HUES6 (cell line): ENCODE measurements at regions not wholly inside any gene's neighbourhood (a gene's known extent, or its start where the extent isn't known, plus 50 kb on each side); places are given as distances from the start of the nearest gene placed in this dataset.

Experiments
- H3K27ac ChIP-seq: 2 replicates; pipeline ENCODE4 v1.7.0; 2013; ENCODE audit warnings: low read depth, mild to moderate bottlenecking, low read length, inconsistent platforms
- H3K27me3 ChIP-seq: 2 replicates; pipeline ENCODE4 v1.6.1; 2013; ENCODE audit warnings: low read length; ENCODE audit not compliant: control insufficient read depth, insufficient read depth
- H3K36me3 ChIP-seq: 2 replicates; pipeline ENCODE4 v1.6.1; 2013; ENCODE audit warnings: low read length; ENCODE audit not compliant: control insufficient read depth, insufficient read depth
- H3K4me1 ChIP-seq: 2 replicates; pipeline ENCODE4 v1.6.1; 2013; ENCODE audit warnings: low read length; ENCODE audit not compliant: control insufficient read depth, insufficient read depth
- H3K4me3 ChIP-seq: 2 replicates; pipeline ENCODE4 v1.5.1; 2013; ENCODE audit warnings: low read depth, low read length
- H3K9ac ChIP-seq: one replicate; pipeline ENCODE4 v1.6.1; 2013; ENCODE audit warnings: mild to moderate bottlenecking, low read length
- H3K9me3 ChIP-seq: 2 replicates; pipeline ENCODE4 v1.6.1; 2013; ENCODE audit warnings: low read depth, low read length; ENCODE audit not compliant: control insufficient read depth, insufficient read depth

- Histone ChIP-seq H3K9ac (no peak overlapping the region), H3K27ac (no peak overlapping the region), H3K36me3 (no peaks in the 10 kb centered on the region), H3K9me3 (no peaks in the 10 kb centered on the region), H3K4me3 (no peak overlapping the region), H3K4me1 (no peaks in the 10 kb centered on the region), H3K27me3 (no peaks in the 10 kb centered on the region)
Observed at GRCh38 chr10:120111628-120112027, 219.1 kb downstream of the SEC23IP start.

GRCh38 chr10:120112809-120113208, 220.3 kb downstream of the SEC23IP start:
- Histone ChIP-seq H3K9me3 (no peaks in the 10 kb centered on the region), H3K4me3 (no peak overlapping the region), H3K27ac (no peak overlapping the region), H3K9ac (no peak overlapping the region), H3K4me1 (no peaks in the 10 kb centered on the region), H3K27me3 (no peaks in the 10 kb centered on the region), H3K36me3 (no peaks in the 10 kb centered on the region)

- Histone ChIP-seq H3K27me3 (no peaks in the 10 kb centered on the region), H3K27ac (no peak overlapping the region), H3K9ac (no peak overlapping the region), H3K4me1 (no peaks in the 10 kb centered on the region), H3K4me3 (no peak overlapping the region), H3K9me3 (no peaks in the 10 kb centered on the region), H3K36me3 (no peaks in the 10 kb centered on the region)
Observed at GRCh38 chr10:120115959-120116358, 223.4 kb downstream of the SEC23IP start.

- peaks cover under 1% of the 10 kb centered on the region; the same call in 1 of the 2 replicates for H3K4me1 ChIP-seq
- no peak overlapping the region for H3K27ac ChIP-seq
Observed at GRCh38 chr10:120121768-120122167, 229.2 kb downstream of the SEC23IP start.

GRCh38 chr10:120131183-120131582, 238.7 kb downstream of the SEC23IP start:
- no peak overlapping the region for H3K27ac ChIP-seq
- no peaks in the 10 kb centered on the region for H3K36me3 ChIP-seq
- peaks cover 14% of the 10 kb centered on the region for H3K4me1 ChIP-seq
- no peak overlapping the region for H3K4me3 ChIP-seq
- no peaks in the 10 kb centered on the region for H3K27me3 ChIP-seq
- H3K9me3 ChIP-seq: no peaks in the 10 kb centered on the region
- H3K9ac ChIP-seq: no peak overlapping the region

More at GRCh38 chr10:120121768-120122167, 229.2 kb downstream of the SEC23IP start:
- Histone ChIP-seq H3K9me3 (no peaks in the 10 kb centered on the region), H3K4me3 (no peak overlapping the region), H3K9ac (no peak overlapping the region), H3K27me3 (no peaks in the 10 kb centered on the region), H3K36me3 (no peaks in the 10 kb centered on the region)

GRCh38 chr10:120132811-120133210, 240.3 kb downstream of the SEC23IP start:
- no peak overlapping the region for H3K9ac ChIP-seq
- no peak overlapping the region for H3K4me3 ChIP-seq
- no peak overlapping the region for H3K27ac ChIP-seq
- no peaks in the 10 kb centered on the region for H3K36me3 ChIP-seq
- no peaks in the 10 kb centered on the region for H3K27me3 ChIP-seq
- H3K9me3 ChIP-seq: no peaks in the 10 kb centered on the region
- peaks cover 4% of the 10 kb centered on the region for H3K4me1 ChIP-seq

- no peaks in the 10 kb centered on the region for H3K27me3 ChIP-seq
- H3K9me3 ChIP-seq: peaks cover 6% of the 10 kb centered on the region
- H3K4me1 ChIP-seq: peaks cover 5% of the 10 kb centered on the region; the same call in 1 of the 2 replicates
- H3K9ac ChIP-seq: no peak overlapping the region
- no peak overlapping the region for H3K27ac ChIP-seq
- H3K4me3 ChIP-seq: no peak overlapping the region
- H3K36me3 ChIP-seq: no peaks in the 10 kb centered on the region
Observed at GRCh38 chr10:120138689-120139088, 246.2 kb downstream of the SEC23IP start.

GRCh38 chr10:120145107-120145506, 252.6 kb downstream of the SEC23IP start:
- no peaks in the 10 kb centered on the region for H3K36me3 ChIP-seq
- H3K4me3 ChIP-seq: no peak overlapping the region
- H3K9ac ChIP-seq: no peak overlapping the region
- H3K9me3 ChIP-seq: no peaks in the 10 kb centered on the region
- no peak overlapping the region for H3K27ac ChIP-seq
- no peaks in the 10 kb centered on the region for H3K4me1 ChIP-seq
- no peaks in the 10 kb centered on the region for H3K27me3 ChIP-seq

- Histone ChIP-seq H3K4me1 (no peaks in the 10 kb centered on the region), H3K9ac (no peak overlapping the region), H3K4me3 (no peak overlapping the region), H3K36me3 (no peaks in the 10 kb centered on the region), H3K9me3 (peaks cover 7% of the 10 kb centered on the region; the same call in 1 of the 2 replicates), H3K27me3 (no peaks in the 10 kb centered on the region), H3K27ac (no peak overlapping the region)
Observed at GRCh38 chr10:120156614-120157274, 264.2 kb downstream of the SEC23IP start.

- Histone ChIP-seq H3K9ac (no peak overlapping the region), H3K36me3 (no peaks in the 10 kb centered on the region), H3K9me3 (peaks cover 7% of the 10 kb centered on the region; the same call in 1 of the 2 replicates), H3K27ac (no peak overlapping the region), H3K27me3 (no peaks in the 10 kb centered on the region), H3K4me3 (no peak overlapping the region), H3K4me1 (no peaks in the 10 kb centered on the region)
Observed at GRCh38 chr10:120161111-120161510, 268.6 kb downstream of the SEC23IP start.

GRCh38 chr10:120162471-120162870, 269.9 kb downstream of the SEC23IP start:
- Histone ChIP-seq H3K27ac (no peak overlapping the region), H3K4me3 (no peak overlapping the region), H3K36me3 (no peaks in the 10 kb centered on the region), H3K27me3 (no peaks in the 10 kb centered on the region), H3K9ac (no peak overlapping the region), H3K4me1 (no peaks in the 10 kb centered on the region), H3K9me3 (peaks cover 7% of the 10 kb centered on the region; the same call in 1 of the 2 replicates)
